H1 (cell line): ENCODE measurements at regions not wholly inside any gene's neighbourhood (a gene's known extent, or its start where the extent isn't known, plus 50 kb on each side); places are given as distances from the start of the nearest gene placed in this dataset.

Experiments used
- CTCF ChIA-PET: fragments of 300-600 bp; sonication (Branson Sonifier 250); formaldehyde crosslinking; loops from one replicate; lab custom pipeline; 2021; ENCODE audit not compliant: partially characterized antibody; lab: Charles Lee
- POLR2A ChIA-PET: fragments of 300-600 bp; sonication (Branson Sonifier 250); formaldehyde crosslinking; loops from one replicate; lab custom pipeline; 2021; ENCODE audit warnings: inconsistent platforms; ENCODE audit not compliant: partially characterized antibody; lab: Charles Lee
- DNase-seq, 2 experiments: peaks; one replicate each; pipeline versions ENCODE4 v3.0.0 to v3.0.0-alpha.2; 2010 to 2022; ENCODE audit warnings: low spot score in 2 of 2, low read depth in 1 of 2, mixed read lengths in 1 of 2
- FAIRE-seq: peaks from 2 replicates; lab custom pipeline; 2011; peaks lifted over from hg19 to GRCh38; lab: Jason Lieb, UNC
- H2AFZ ChIP-seq: 2 replicates; pipeline ENCODE4 v1.8.1; 2012; ENCODE audit warnings: low read length, inconsistent platforms
- H2AK5ac ChIP-seq: 2 replicates; pipeline ENCODE4 v1.6.1; 2013; ENCODE audit warnings: low read depth, low read length
- H2BK120ac ChIP-seq: replicated peaks from 2 replicates; pipeline ENCODE3; 2013; ENCODE audit warnings: low read depth, low read length, inconsistent platforms
- H2BK12ac ChIP-seq: 2 replicates; pipeline ENCODE4 v1.6.1; 2013; ENCODE audit warnings: low read depth, low read length
- H2BK15ac ChIP-seq: 2 replicates; pipeline ENCODE4 v1.6.1; 2013; ENCODE audit warnings: low read length
- H2BK20ac ChIP-seq: 2 replicates; pipeline ENCODE4 v1.6.1; 2013; ENCODE audit warnings: low read length
- H2BK5ac ChIP-seq: 2 replicates; pipeline ENCODE4 v1.6.1; 2013; ENCODE audit warnings: low read depth, low read length
- H3K14ac ChIP-seq: 2 replicates; pipeline ENCODE4 v1.6.1; 2013; ENCODE audit warnings: inconsistent platforms; ENCODE audit not compliant: insufficient read length
- H3K18ac ChIP-seq: 2 replicates; pipeline ENCODE4 v1.6.1; 2013; ENCODE audit warnings: low read length; ENCODE audit errors: extremely low read depth
- H3K23ac ChIP-seq: 2 replicates; pipeline ENCODE4 v1.6.1; 2013; ENCODE audit warnings: inconsistent platforms; ENCODE audit not compliant: insufficient read length
- H3K23me2 ChIP-seq: 2 replicates; pipeline ENCODE4 v1.6.1; 2013; ENCODE audit warnings: low read depth, low read length
- H3K27ac ChIP-seq: 2 replicates; pipeline ENCODE4 v1.6.1; 2011; ENCODE audit warnings: low read depth, low read length, inconsistent platforms
- H3K27me3 ChIP-seq, 4 experiments: replicated peaks in 1 of 4; 1 replicate in 1 of 4; 2 replicates in 3 of 4; pipeline versions ENCODE4 v1.6.1 to v1.8.1; 2011 to 2013; ENCODE audit warnings: low read length in 3 of 4, mild to moderate bottlenecking in 3 of 4, inconsistent platforms in 2 of 4, mixed read lengths in 2 of 4, moderate library complexity in 1 of 4; ENCODE audit not compliant: control insufficient read depth in 3 of 4, insufficient read depth in 3 of 4; ENCODE audit errors: extremely low read depth in 1 of 4
- H3K36me3 ChIP-seq, 4 experiments: 2 replicates each; pipeline versions ENCODE4 v1.6.1 to v1.8.1; 2011 to 2013; ENCODE audit warnings: mild to moderate bottlenecking in 4 of 4, low read length in 3 of 4, moderate library complexity in 2 of 4, control low read depth in 1 of 4, inconsistent platforms in 1 of 4; ENCODE audit not compliant: insufficient read depth in 4 of 4, control insufficient read depth in 2 of 4
- H3K4ac ChIP-seq: replicated peaks from 2 replicates; pipeline ENCODE3; 2013; ENCODE audit warnings: low read length, low read depth, mixed read lengths, inconsistent platforms; ENCODE audit not compliant: insufficient read length
- H3K4me1 ChIP-seq, 4 experiments: replicated peaks in 1 of 4; 1 replicate in 1 of 4; 2 replicates in 3 of 4; pipeline versions ENCODE4 v1.6.1 to v1.8.1; 2011 to 2013; ENCODE audit warnings: low read length in 3 of 4, inconsistent platforms in 2 of 4, mixed read lengths in 1 of 4; ENCODE audit not compliant: insufficient read depth in 4 of 4, control insufficient read depth in 3 of 4
- H3K4me2 ChIP-seq, 2 experiments: 2 replicates each; pipeline versions ENCODE4 v1.6.1 to v1.8.1; 2011 to 2013; ENCODE audit warnings: low read depth in 2 of 2, low read length in 2 of 2, control low read depth in 1 of 2, inconsistent platforms in 1 of 2, mild to moderate bottlenecking in 1 of 2; ENCODE audit not compliant: insufficient read depth in 1 of 2
- H3K4me3 ChIP-seq, 4 experiments: fragments of 200-600, 300-600 bp in 1 of 4; sonication (generic), shearing (Covaris generic), sonication (Bioruptor Twin) in 1 of 4; 2 replicates each; pipeline versions ENCODE4 v1.5.1 to v1.8.1; 2011 to 2016; ENCODE audit warnings: low read length in 4 of 4, low read depth in 3 of 4, control low read depth in 2 of 4, inconsistent platforms in 2 of 4, mild to moderate bottlenecking in 2 of 4, mixed read lengths in 1 of 4, moderate library complexity in 1 of 4; ENCODE audit not compliant: insufficient read depth in 2 of 4; ENCODE audit errors: extremely low read depth in 1 of 4
- H3K56ac ChIP-seq: replicated peaks from 2 replicates; pipeline ENCODE3; 2013; ENCODE audit warnings: low read depth, mild to moderate bottlenecking, mixed read lengths, low read length, inconsistent platforms; ENCODE audit not compliant: insufficient read length
- H3K79me1 ChIP-seq: 2 replicates; pipeline ENCODE4 v1.6.1; 2013; ENCODE audit warnings: low read depth, low read length, control low read depth
- H3K79me2 ChIP-seq, 2 experiments: 2 replicates each; pipeline versions ENCODE4 v1.6.1 to v1.8.1; 2012 to 2013; ENCODE audit warnings: low read length in 2 of 2, mild to moderate bottlenecking in 2 of 2, inconsistent platforms in 1 of 2; ENCODE audit not compliant: insufficient read depth in 2 of 2, control insufficient read depth in 1 of 2
- H3K9ac ChIP-seq, 4 experiments: replicated peaks in 1 of 4; 1 replicate in 1 of 4; 2 replicates in 3 of 4; pipeline versions ENCODE4 v1.6.1 to v1.8.1; 2011 to 2013; ENCODE audit warnings: low read depth in 3 of 4, low read length in 3 of 4, control low read depth in 2 of 4, mild to moderate bottlenecking in 2 of 4, moderate library complexity in 2 of 4, inconsistent platforms in 1 of 4; ENCODE audit errors: extremely low read depth in 1 of 4
- H3K9me3 ChIP-seq, 2 experiments: 2 replicates each; pipeline versions ENCODE4 v1.6.1 to v1.8.1; 2012 to 2013; ENCODE audit warnings: mild to moderate bottlenecking in 2 of 2, moderate library complexity in 2 of 2, control low read depth in 1 of 2, inconsistent platforms in 1 of 2, low read depth in 1 of 2, low read length in 1 of 2, mixed read lengths in 1 of 2; ENCODE audit not compliant: insufficient read depth in 2 of 2
- H4K20me1 ChIP-seq, 2 experiments: replicated peaks in 1 of 2; 2 replicates each; pipeline versions ENCODE3 to v1.8.1; 2011 to 2013; ENCODE audit warnings: inconsistent platforms in 2 of 2, low read length in 2 of 2, mild to moderate bottlenecking in 1 of 2; ENCODE audit not compliant: insufficient read depth in 2 of 2, control insufficient read depth in 1 of 2
- H4K5ac ChIP-seq: 2 replicates; pipeline ENCODE4 v1.6.1; 2013; ENCODE audit warnings: low read length, low read depth, mixed read lengths, inconsistent platforms; ENCODE audit not compliant: insufficient read length
- H4K8ac ChIP-seq: 2 replicates; pipeline ENCODE4 v1.8.0; 2013; ENCODE audit warnings: mild to moderate bottlenecking, moderate library complexity, low read length, inconsistent platforms; ENCODE audit not compliant: insufficient read depth; ENCODE audit errors: extremely low read depth
- H4K91ac ChIP-seq: replicated peaks from 2 replicates; pipeline ENCODE3; 2013; ENCODE audit warnings: low read length, mixed read lengths, inconsistent platforms; ENCODE audit not compliant: insufficient read length
- BACH1 ChIP-seq: IDR thresholded peaks from 2 replicates; pipeline ENCODE4 v1.6.1; 2012; ENCODE audit warnings: low read length, improper control_type of control experiment
- BRCA1 ChIP-seq: IDR thresholded peaks from 2 replicates; pipeline ENCODE4 v1.6.1; 2012; ENCODE audit warnings: low read depth, low read length, improper control_type of control experiment
- CREB1 ChIP-seq: IDR thresholded peaks from 2 replicates; pipeline ENCODE4 v1.6.1; 2012; ENCODE audit warnings: inconsistent platforms
- E2F6 ChIP-seq: IDR thresholded peaks from 2 replicates; pipeline ENCODE4 v1.6.1; 2012; ENCODE audit warnings: inconsistent platforms
- JUN ChIP-seq: IDR thresholded peaks from 2 replicates; pipeline ENCODE4 v1.6.1; 2011; ENCODE audit warnings: low read depth, mild to moderate bottlenecking, improper control_type of control experiment, low read length
- JUND ChIP-seq: IDR thresholded peaks from 2 replicates; pipeline ENCODE4 v1.6.1; 2011; ENCODE audit warnings: mild to moderate bottlenecking, improper control_type of control experiment, low read length
- KDM1A ChIP-seq: fragments of 200-600, 300-600 bp; sonication (generic); IDR thresholded peaks from 2 replicates; pipeline ENCODE4 v1.7.1; 2016; ENCODE audit warnings: mild to moderate bottlenecking, low read length, borderline replicate concordance
- SRF ChIP-seq: IDR thresholded peaks from 2 replicates; pipeline ENCODE4 v1.6.1; 2011; ENCODE audit warnings: mild to moderate bottlenecking, low read depth, low read length, moderate library complexity
- SUZ12 ChIP-seq: fragments of 200-600 bp; sonication (generic); IDR thresholded peaks from 2 replicates; pipeline ENCODE4 v1.6.1; 2012; ENCODE audit warnings: mild to moderate bottlenecking, inconsistent platforms, low read length, moderate library complexity, mixed read lengths
- TBP ChIP-seq: IDR thresholded peaks from 2 replicates; pipeline ENCODE4 v1.6.1; 2011; ENCODE audit warnings: low read depth, low read length, improper control_type of control experiment
- TEAD4 ChIP-seq: IDR thresholded peaks from 2 replicates; pipeline ENCODE4 v1.6.1; 2012; ENCODE audit warnings: low read depth, low read length, inconsistent platforms, mixed read lengths
- WGBS, 2 experiments: shearing (Covaris generic) in 1 of 2; methylation state at CpG; one replicate each; pipeline versions ENCODE4 v1.1.6 to v1.1.7; 2013 to 2015; ENCODE audit warnings: low lambda C conversion rate in 2 of 2, mixed read lengths in 2 of 2, inconsistent platforms in 1 of 2, low coverage in 1 of 2, missing lambda C conversion rate in 1 of 2; ENCODE audit not compliant: insufficient replicate concordance in 2 of 2, insufficient coverage in 1 of 2, insufficient read length in 1 of 2; ENCODE audit errors: extremely low coverage in 1 of 2, missing lambda C conversion rate in 1 of 2; 5-methylcytosine and 5-hydroxymethylcytosine counted together
- TF ChIP-seq, protein P1 (sequence below): IDR thresholded peaks from 2 replicates; pipeline ENCODE4 v1.6.1; 2011; ENCODE audit warnings: low read depth, mild to moderate bottlenecking, low read length; ENCODE audit not compliant: insufficient read depth

DNA sequence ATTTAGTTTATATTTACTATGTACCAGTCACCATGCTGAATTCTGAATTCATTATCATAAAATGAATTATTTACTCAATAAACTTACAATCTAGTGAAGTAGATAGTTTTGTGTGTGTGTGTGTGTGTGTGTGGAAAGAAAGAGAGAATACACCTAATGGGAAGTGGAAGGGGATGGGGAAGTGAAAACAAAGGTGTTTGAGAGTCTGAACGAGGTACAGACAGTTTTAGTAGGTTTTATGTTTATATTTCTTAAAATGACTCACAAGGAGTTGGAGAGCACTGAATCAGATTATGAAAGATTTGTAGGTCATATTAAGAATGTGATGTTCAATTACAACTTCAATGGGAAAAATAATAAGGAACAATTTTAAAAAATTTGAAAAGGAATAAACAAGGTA is 1753.0 kb downstream of the SLITRK1 start:
- Histone ChIP-seq H2BK5ac (no peak overlapping the region), H4K8ac (no peak overlapping the region), H4K91ac (no peak overlapping the region), H2AFZ (no peak overlapping the region), H3K4me1 (no peaks in the 10 kb centered on the region), H3K79me1 (no peaks in the 10 kb centered on the region), H4K5ac (no peak overlapping the region), H2BK120ac (no peak overlapping the region), H4K20me1 (no peaks in the 10 kb centered on the region), H2BK15ac (no peak overlapping the region), H3K56ac (no peak overlapping the region), H3K4me3 (no peak overlapping the region), H3K23me2 (no peaks in the 10 kb centered on the region), H3K9me3 (no peaks in the 10 kb centered on the region), H3K27me3 (no peaks in the 10 kb centered on the region), H2AK5ac (no peak overlapping the region), H2BK12ac (no peak overlapping the region), H3K9ac (no peak overlapping the region), H3K27ac (no peak overlapping the region), H3K79me2 (no peaks in the 10 kb centered on the region), H3K14ac (no peak overlapping the region), H3K36me3 (no peaks in the 10 kb centered on the region), H3K23ac (no peak overlapping the region), H3K4ac (no peak overlapping the region), H3K4me2 (no peak overlapping the region), H3K18ac (no peak overlapping the region), H2BK20ac (no peak overlapping the region)
- WGBS, 2 experiments = 86% methylated on average over 1 of the region's 1 CpG; no CpG with 5 or more reads in 1 of the 2 experiments
- no peak for DNase-seq
- CTCF ChIA-PET = no interaction called here
- no peak for FAIRE-seq
- POLR2A ChIA-PET = no interaction called here
- TF ChIP-seq JUN = no peak
- no peak for TF ChIP-seq TEAD4
- no peak for TF ChIP-seq TBP
- no peak for TF ChIP-seq SUZ12
- TF ChIP-seq CREB1 = no peak
- TF ChIP-seq, protein P1, sequence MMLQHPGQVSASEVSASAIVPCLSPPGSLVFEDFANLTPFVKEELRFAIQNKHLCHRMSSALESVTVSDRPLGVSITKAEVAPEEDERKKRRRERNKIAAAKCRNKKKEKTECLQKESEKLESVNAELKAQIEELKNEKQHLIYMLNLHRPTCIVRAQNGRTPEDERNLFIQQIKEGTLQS = no peak
- no peak for TF ChIP-seq E2F6
- no peak for TF ChIP-seq BRCA1
- no peak for TF ChIP-seq SRF
- TF ChIP-seq BACH1 = no peak
- TF ChIP-seq KDM1A = no peak
- TF ChIP-seq JUND = no peak
